ENCODE measurements at regions not wholly inside any gene's neighbourhood (a gene's known extent, or its start where the extent isn't known, plus 50 kb on each side); places are given as distances from the start of the nearest gene placed in this dataset.
"Not testable (repeated sequence)": the region's sequence is repeated elsewhere in the genome, so short reads cannot be mapped to it uniquely, and the experiment has no call there.

- peak; percentile 0 for DNase-seq (ENCODE audit: low read depth)
- peak overlapping the region; percentile 23 for H3K4me3 ChIP-seq (ENCODE audit: low read length)
These were observed 103.0 kb downstream of the NBPF11 start for GRCh38 chr1:148049115-148049496.

- peak overlapping the region; percentile 23 for H3K4me3 ChIP-seq (ENCODE audit: low read length)
- peak; percentile 71 for DNase-seq (ENCODE audit: low read depth)
These were observed 103.5 kb downstream of the NBPF11 start for GRCh38 chr1:148048423-148049114.

GRCh38 chr1:148045872-148046271 lies 106.2 kb downstream of the NBPF11 start:
- not testable (repeated sequence) for H3K4me3 ChIP-seq (ENCODE audit: low read length); DNase-seq (ENCODE audit: low read depth)

- H3K4me3 ChIP-seq (ENCODE audit: low read length): not testable (repeated sequence)
- peak; percentile 49 for DNase-seq (ENCODE audit: low read depth)
These were observed 107.6 kb downstream of the NBPF11 start for GRCh38 chr1:148044495-148044894.

All from epithelial cell of esophagus (primary cell).